HG03521 (cell line): ENCODE measurements at regions not wholly inside any gene's neighbourhood (a gene's known extent, or its start where the extent isn't known, plus 50 kb on each side); places are given as distances from the start of the nearest gene placed in this dataset.

Source experiments
- ATAC-seq: cut with Tn5 transposase; IDR thresholded peaks from one replicate; pipeline ENCODE4 v1.9.1; 2021; ENCODE audit warnings: mild to moderate bottlenecking, moderate library complexity; ENCODE audit not compliant: unreplicated experiment

GRCh38 chr17:53193044-53193443 lies 629.7 kb upstream of the KIF2B start:
- no peak for ATAC-seq

- ATAC-seq = no peak
These were observed 630.8 kb upstream of the KIF2B start for GRCh38 chr17:53191878-53192277.

- no peak for ATAC-seq
These were observed 636.7 kb upstream of the KIF2B start for GRCh38 chr17:53186001-53186400.

GRCh38 chr17:53176629-53177028 lies 646.1 kb upstream of the KIF2B start:
- no peak for ATAC-seq

- ATAC-seq = no peak
These were observed 654.3 kb upstream of the KIF2B start for GRCh38 chr17:53168413-53168812.

- ATAC-seq = no peak
These were observed 656.0 kb upstream of the KIF2B start for GRCh38 chr17:53166731-53167130.

GRCh38 chr17:53150101-53150698 lies 672.5 kb upstream of the KIF2B start:
- no peak for ATAC-seq

- no peak for ATAC-seq
These were observed 673.4 kb upstream of the KIF2B start for GRCh38 chr17:53149316-53149715.

- ATAC-seq = no peak
These were observed 674.7 kb upstream of the KIF2B start for GRCh38 chr17:53148058-53148457.

- no peak for ATAC-seq
These were observed 679.8 kb upstream of the KIF2B start for GRCh38 chr17:53142890-53143289.

GRCh38 chr17:53141731-53142130 lies 681.0 kb upstream of the KIF2B start:
- no peak for ATAC-seq

GRCh38 chr17:53141280-53141679 lies 681.4 kb upstream of the KIF2B start:
- ATAC-seq = no peak

GRCh38 chr17:53137869-53138268 lies 684.9 kb upstream of the KIF2B start:
- no peak for ATAC-seq

GRCh38 chr17:53135969-53136368 lies 686.8 kb upstream of the KIF2B start:
- ATAC-seq = no peak

GRCh38 chr17:53134548-53134947 lies 688.2 kb upstream of the KIF2B start:
- ATAC-seq = no peak

GRCh38 chr17:53133876-53134275 lies 688.9 kb upstream of the KIF2B start:
- no peak for ATAC-seq

- no peak for ATAC-seq
These were observed 692.9 kb upstream of the KIF2B start for GRCh38 chr17:53129863-53130262.

- no peak for ATAC-seq
These were observed 695.4 kb upstream of the KIF2B start for GRCh38 chr17:53127331-53127730.

- no peak for ATAC-seq
These were observed 699.8 kb upstream of the KIF2B start for GRCh38 chr17:53122966-53123365.

GRCh38 chr17:53119773-53120172 lies 703.0 kb upstream of the KIF2B start:
- no peak for ATAC-seq

GRCh38 chr17:53118948-53119347 lies 703.8 kb upstream of the KIF2B start:
- ATAC-seq = no peak

GRCh38 chr17:53106886-53107285 lies 715.8 kb upstream of the KIF2B start:
- ATAC-seq = no peak

GRCh38 chr17:53101706-53102105 lies 721.0 kb upstream of the KIF2B start:
- no peak for ATAC-seq
